ENCODE measurements at regions not wholly inside any gene's neighbourhood (a gene's known extent, or its start where the extent isn't known, plus 50 kb on each side); places are given as distances from the start of the nearest gene placed in this dataset.

GRCh38 chr5:54607006-54607405 is 89.4 kb downstream of the SNX18 start:
- TF ChIP-seq CTCF (conservative IDR thresholded peaks at IDR 0.05 in 1 of 2, IDR thresholded peaks at IDR 0.05 in 1 of 2; ENCODE audit: low read depth in 1 of 2, low read length in 2 of 2) = no peak
- no peak for TF ChIP-seq EZH2 (IDR thresholded peaks at IDR 0.05; ENCODE audit: low read length, missing control alignments)
